ENCODE measurements at regions not wholly inside any gene's neighbourhood (a gene's known extent, or its start where the extent isn't known, plus 50 kb on each side); places are given as distances from the start of the nearest gene placed in this dataset.

DNA sequence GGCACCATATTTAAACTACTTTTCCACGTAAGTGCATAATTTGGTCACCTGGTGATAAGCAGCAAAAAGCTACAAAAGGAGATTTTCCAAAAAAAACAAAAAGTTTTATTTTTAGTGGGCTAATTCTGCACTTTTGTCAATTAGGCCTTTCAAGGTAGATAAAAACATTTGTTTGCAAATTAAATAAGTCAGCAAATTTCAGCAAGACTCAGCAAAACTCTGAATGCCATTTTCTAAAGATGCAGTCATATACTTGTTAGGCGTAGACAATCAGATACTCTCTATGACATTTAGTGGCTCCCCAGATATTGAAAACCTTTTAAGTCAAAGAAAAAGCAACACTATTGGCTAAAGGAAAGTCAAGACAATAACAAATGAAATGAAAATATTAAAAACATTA, 400.2 kb upstream of the GOLIM4 start:
- H2AFZ ChIP-seq: no peak overlapping the region
- no peaks in the 10 kb centered on the region for H3K36me3 ChIP-seq (replicated peaks; ENCODE audit: insufficient read depth, low read depth)
- H3K79me2 ChIP-seq: no peaks in the 10 kb centered on the region
- H3K27ac ChIP-seq: no peak overlapping the region
- H3K4me2 ChIP-seq: no peak overlapping the region
- 98% methylated on average over 2 of the region's 2 CpGs for WGBS (ENCODE audit: low lambda C conversion rate, missing lambda C conversion rate)
- TF ChIP-seq EZH2phosphoT487 (IDR thresholded peaks at IDR 0.05; ENCODE audit: low read depth, severe bottlenecking, unreplicated experiment) (no peak), EZH2 (IDR thresholded peaks at IDR 0.05; ENCODE audit: borderline replicate concordance) (no peak)
- TF ChIP-seq, protein P1, sequence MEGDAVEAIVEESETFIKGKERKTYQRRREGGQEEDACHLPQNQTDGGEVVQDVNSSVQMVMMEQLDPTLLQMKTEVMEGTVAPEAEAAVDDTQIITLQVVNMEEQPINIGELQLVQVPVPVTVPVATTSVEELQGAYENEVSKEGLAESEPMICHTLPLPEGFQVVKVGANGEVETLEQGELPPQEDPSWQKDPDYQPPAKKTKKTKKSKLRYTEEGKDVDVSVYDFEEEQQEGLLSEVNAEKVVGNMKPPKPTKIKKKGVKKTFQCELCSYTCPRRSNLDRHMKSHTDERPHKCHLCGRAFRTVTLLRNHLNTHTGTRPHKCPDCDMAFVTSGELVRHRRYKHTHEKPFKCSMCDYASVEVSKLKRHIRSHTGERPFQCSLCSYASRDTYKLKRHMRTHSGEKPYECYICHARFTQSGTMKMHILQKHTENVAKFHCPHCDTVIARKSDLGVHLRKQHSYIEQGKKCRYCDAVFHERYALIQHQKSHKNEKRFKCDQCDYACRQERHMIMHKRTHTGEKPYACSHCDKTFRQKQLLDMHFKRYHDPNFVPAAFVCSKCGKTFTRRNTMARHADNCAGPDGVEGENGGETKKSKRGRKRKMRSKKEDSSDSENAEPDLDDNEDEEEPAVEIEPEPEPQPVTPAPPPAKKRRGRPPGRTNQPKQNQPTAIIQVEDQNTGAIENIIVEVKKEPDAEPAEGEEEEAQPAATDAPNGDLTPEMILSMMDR (IDR thresholded peaks at IDR 0.05; ENCODE audit: poor library complexity): no peak
- no peaks in the 10 kb centered on the region for H4K20me1 ChIP-seq (ENCODE audit: insufficient read depth, poor library complexity, severe bottlenecking)
- no peaks in the 10 kb centered on the region for H3K4me1 ChIP-seq (ENCODE audit: insufficient read depth)
- H3K27me3 ChIP-seq: no peaks in the 10 kb centered on the region
- H3K9me2 ChIP-seq (replicated peaks; ENCODE audit: insufficient read depth): no peaks in the 10 kb centered on the region
- no peak overlapping the region for H3K4me3 ChIP-seq
- no peak for DNase-seq (ENCODE audit: low spot score)
- no peaks in the 10 kb centered on the region for H3K9me3 ChIP-seq (ENCODE audit: low read depth)

DNA sequence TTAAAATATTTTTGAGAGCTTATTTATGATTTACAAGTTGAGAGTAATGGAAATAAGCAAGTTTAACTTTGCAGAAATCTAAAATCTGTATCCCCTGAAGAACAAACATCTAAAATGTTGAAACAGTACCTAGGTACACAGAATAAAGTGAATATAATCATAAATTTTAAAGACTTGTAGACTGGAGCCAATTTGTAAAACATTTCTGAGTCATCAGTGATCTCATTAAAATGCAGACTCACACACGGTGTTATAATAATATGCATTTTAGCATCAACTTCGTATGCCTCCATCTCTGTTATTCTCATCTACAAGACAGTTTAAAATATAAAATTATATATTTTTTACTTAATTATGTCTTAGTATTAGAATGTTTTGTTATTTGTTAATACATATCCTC, 399.5 kb upstream of the GOLIM4 start:
- no peaks in the 10 kb centered on the region for H3K79me2 ChIP-seq
- no peak overlapping the region for H3K4me3 ChIP-seq
- H3K27ac ChIP-seq: no peak overlapping the region
- no peaks in the 10 kb centered on the region for H3K4me1 ChIP-seq (ENCODE audit: insufficient read depth)
- H4K20me1 ChIP-seq (ENCODE audit: insufficient read depth, poor library complexity, severe bottlenecking): no peaks in the 10 kb centered on the region
- TF ChIP-seq EZH2phosphoT487 (IDR thresholded peaks at IDR 0.05; ENCODE audit: low read depth, severe bottlenecking, unreplicated experiment) (no peak), EZH2 (IDR thresholded peaks at IDR 0.05; ENCODE audit: borderline replicate concordance) (no peak)
- TF ChIP-seq, protein P1 (IDR thresholded peaks at IDR 0.05; ENCODE audit: poor library complexity): no peak
- H3K36me3 ChIP-seq (replicated peaks; ENCODE audit: insufficient read depth, low read depth): no peaks in the 10 kb centered on the region
- 84% methylated on average over 2 of the region's 2 CpGs for WGBS (ENCODE audit: low lambda C conversion rate, missing lambda C conversion rate)
- no peak overlapping the region for H2AFZ ChIP-seq
- no peaks in the 10 kb centered on the region for H3K9me2 ChIP-seq (replicated peaks; ENCODE audit: insufficient read depth)
- DNase-seq (ENCODE audit: low spot score): no peak
- no peak overlapping the region for H3K4me2 ChIP-seq
- no peaks in the 10 kb centered on the region for H3K27me3 ChIP-seq
- H3K9me3 ChIP-seq (ENCODE audit: low read depth): no peaks in the 10 kb centered on the region

- DNase-seq (ENCODE audit: low spot score): no peak
- no peaks in the 10 kb centered on the region for H3K9me2 ChIP-seq (replicated peaks; ENCODE audit: insufficient read depth)
- no peaks in the 10 kb centered on the region for H3K79me2 ChIP-seq
- TF ChIP-seq EZH2phosphoT487 (IDR thresholded peaks at IDR 0.05; ENCODE audit: low read depth, severe bottlenecking, unreplicated experiment): no peak
- TF ChIP-seq EZH2 (IDR thresholded peaks at IDR 0.05; ENCODE audit: borderline replicate concordance): no peak
- TF ChIP-seq, protein P1 (IDR thresholded peaks at IDR 0.05; ENCODE audit: poor library complexity): no peak
- H2AFZ ChIP-seq: no peak overlapping the region
- no peaks in the 10 kb centered on the region for H3K36me3 ChIP-seq (replicated peaks; ENCODE audit: insufficient read depth, low read depth)
- no peaks in the 10 kb centered on the region for H3K27me3 ChIP-seq
- H3K4me2 ChIP-seq: no peak overlapping the region
- no peak overlapping the region for H3K27ac ChIP-seq
- no peaks in the 10 kb centered on the region for H3K4me1 ChIP-seq (ENCODE audit: insufficient read depth)
- H3K4me3 ChIP-seq: no peak overlapping the region
- no peaks in the 10 kb centered on the region for H4K20me1 ChIP-seq (ENCODE audit: insufficient read depth, poor library complexity, severe bottlenecking)
- no peaks in the 10 kb centered on the region for H3K9me3 ChIP-seq (ENCODE audit: low read depth)
Measured at GRCh38 chr3:168493412-168494205, 397.9 kb upstream of the GOLIM4 start.
